Middle frontal gyrus (tissue), 1 donor: ENCODE measurements at regions not wholly inside any gene's neighbourhood (a gene's known extent, or its start where the extent isn't known, plus 50 kb on each side); places are given as distances from the start of the nearest gene placed in this dataset.
"Not testable (repeated sequence)": the region's sequence is repeated elsewhere in the genome, so short reads cannot be mapped to it uniquely, and the experiment has no call there.

Experiments used
- DNase-seq: peaks from one replicate; pipeline ENCODE4 v3.0.0-alpha.2; 2015; ENCODE audit warnings: low spot score; ENCODE audit errors: extremely low spot score

DNA sequence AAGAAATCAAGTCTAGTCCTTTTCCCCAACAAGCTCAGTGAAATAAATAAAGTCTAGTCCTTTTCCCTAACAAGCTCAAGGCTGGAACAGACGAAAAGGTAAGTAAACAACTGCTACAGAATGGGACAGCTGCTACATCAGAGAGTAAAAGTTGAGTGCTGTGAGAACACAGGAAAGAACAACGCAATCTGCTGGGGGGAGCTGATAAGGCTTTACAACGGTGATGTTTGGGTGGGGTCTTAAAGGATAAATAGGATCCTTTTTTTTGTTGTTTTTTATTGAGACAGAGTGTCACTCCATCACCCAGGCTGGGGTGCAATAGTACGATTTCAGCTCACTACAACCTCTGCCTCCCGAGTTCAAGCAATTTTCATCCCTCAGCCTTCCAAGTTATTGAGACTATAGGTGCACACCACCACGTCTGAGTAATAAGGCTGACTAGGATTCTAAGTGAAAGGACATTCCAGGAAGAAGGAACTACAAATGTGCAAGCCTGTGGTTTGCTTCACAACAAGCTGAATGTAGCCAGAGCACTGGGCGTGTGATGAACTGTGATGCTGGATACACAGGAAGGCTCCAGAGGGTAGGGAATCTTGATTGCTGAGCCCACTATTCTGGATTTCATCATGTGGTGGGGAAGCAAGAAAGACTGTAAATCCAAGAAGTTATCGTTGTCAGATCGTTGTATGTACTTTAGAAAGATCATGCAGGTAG, 54.7 kb upstream of the KCTD7 start:
- DNase-seq, result not testable (repeated sequence)

DNA sequence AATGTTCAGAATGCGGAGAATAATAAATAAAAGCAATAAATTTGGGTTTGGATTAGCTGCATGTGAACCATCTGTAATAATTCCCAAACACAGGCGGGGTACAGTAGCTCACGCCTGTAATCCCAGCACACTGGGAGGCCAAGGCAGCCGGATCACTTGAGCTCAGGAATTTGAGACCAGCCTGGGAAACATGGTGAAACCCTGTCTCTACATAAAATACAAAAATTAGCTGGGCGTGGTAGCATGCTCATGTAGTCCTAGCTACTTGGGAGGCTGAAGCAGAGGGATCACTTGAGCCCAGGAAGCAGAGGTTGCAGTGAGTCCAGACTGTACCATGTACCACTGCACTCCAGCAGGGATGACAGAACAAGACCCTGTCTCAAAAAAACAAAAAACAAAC, 53.9 kb upstream of the KCTD7 start:
- not testable (repeated sequence) for DNase-seq

DNA sequence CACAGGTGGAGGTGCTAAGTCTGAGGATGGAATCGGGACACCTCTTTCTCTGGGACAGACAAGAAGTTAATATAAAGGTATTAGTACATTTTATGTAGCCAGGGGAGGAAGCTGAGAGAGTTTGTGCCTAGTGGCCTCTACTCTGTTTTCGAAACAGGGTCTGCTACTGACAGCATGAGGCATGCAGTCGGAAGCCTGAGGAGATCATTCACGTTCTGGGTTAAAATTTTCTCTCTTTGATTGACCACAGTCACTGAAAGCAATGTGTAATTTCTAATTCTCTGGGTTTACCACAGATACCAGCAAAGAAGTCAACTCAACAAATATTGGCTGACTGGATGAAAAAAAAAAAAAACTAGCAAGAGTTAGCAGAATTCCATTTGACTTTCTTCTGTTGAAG, 53.3 kb upstream of the KCTD7 start:
- no peak for DNase-seq

DNA sequence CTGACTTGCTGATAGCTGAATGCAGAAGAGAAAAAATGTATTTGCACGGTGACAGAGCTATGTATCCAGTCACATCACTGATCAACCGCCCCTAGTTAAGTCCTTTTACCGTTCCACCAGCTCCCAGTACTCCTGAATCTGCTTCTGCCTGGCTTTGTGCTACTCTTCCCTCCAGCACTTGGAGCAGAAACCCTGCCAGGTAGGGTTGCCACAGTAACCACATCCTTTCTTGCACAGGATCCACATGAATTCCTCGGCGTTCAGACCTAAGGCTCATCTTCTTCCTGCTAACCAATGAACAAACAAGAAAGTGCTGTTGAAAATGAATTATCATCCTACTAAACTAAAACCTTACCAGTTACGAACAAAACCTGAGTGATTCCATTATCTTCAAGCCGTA, 52.0 kb upstream of the KCTD7 start:
- DNase-seq, result no peak
